ENCODE measurements at regions not wholly inside any gene's neighbourhood (a gene's known extent, or its start where the extent isn't known, plus 50 kb on each side); places are given as distances from the start of the nearest gene placed in this dataset.

DNA sequence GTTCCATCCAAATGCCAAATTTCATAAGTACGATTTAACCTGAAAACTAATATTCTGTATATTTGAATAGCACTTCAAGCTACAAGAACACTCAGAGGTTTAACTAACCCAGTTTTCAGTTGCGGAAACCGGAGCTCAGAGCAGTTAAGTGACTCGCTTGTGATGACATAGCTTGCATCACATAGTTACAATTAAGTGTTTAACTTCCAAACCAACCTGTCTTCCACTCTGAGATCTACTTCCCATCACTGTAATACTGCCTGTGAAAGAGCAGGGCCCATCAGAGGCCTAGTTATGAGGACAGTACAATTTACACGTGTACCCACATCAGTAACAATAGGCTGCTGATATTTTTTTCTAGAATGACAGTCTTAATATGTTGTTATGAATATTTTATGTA lies 120.3 kb downstream of the MAD2L1 start:
- no peaks in the 10 kb centered on the region for H3K9me3 ChIP-seq
- 61 to 66% methylated on average over 5 of the region's 5 CpGs for WGBS, 2 donors
- no peak for TF ChIP-seq POLR2A (IDR thresholded peaks at IDR 0.05)
- TF ChIP-seq, protein P1, sequence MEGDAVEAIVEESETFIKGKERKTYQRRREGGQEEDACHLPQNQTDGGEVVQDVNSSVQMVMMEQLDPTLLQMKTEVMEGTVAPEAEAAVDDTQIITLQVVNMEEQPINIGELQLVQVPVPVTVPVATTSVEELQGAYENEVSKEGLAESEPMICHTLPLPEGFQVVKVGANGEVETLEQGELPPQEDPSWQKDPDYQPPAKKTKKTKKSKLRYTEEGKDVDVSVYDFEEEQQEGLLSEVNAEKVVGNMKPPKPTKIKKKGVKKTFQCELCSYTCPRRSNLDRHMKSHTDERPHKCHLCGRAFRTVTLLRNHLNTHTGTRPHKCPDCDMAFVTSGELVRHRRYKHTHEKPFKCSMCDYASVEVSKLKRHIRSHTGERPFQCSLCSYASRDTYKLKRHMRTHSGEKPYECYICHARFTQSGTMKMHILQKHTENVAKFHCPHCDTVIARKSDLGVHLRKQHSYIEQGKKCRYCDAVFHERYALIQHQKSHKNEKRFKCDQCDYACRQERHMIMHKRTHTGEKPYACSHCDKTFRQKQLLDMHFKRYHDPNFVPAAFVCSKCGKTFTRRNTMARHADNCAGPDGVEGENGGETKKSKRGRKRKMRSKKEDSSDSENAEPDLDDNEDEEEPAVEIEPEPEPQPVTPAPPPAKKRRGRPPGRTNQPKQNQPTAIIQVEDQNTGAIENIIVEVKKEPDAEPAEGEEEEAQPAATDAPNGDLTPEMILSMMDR (IDR thresholded peaks at IDR 0.05) = no peak
- no peaks in the 10 kb centered on the region for H3K27me3 ChIP-seq
- intact Hi-C loops (cut with DNase I) = no loop called here
- no peaks in the 10 kb centered on the region for H3K4me1 ChIP-seq
- H3K36me3 ChIP-seq = no peaks in the 10 kb centered on the region
- no peak overlapping the region for H3K27ac ChIP-seq
- DNase-seq = no peak
- H3K4me3 ChIP-seq = no peak overlapping the region

DNA sequence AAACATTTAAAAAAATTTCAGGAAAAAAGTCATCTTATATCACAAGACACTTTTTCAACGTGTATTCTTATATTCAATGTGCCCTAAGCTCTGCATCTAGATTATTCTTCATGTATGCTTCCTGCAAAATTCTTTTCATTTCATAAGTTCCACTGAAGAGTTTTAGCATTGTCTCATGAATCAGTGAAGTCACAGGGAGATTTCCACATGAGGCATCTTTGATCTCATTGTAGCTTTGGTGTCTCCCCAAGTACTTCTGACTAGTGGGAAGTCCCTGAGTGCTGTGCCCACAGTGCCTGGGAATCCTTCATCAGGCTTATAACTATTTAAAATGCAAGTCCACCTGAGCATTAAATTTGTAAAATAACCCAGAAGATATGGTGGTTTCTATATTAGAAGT lies 123.8 kb downstream of the MAD2L1 start:
- TF ChIP-seq, protein P1 (IDR thresholded peaks at IDR 0.05) = no peak
- TF ChIP-seq POLR2A (IDR thresholded peaks at IDR 0.05) = no peak
- no peaks in the 10 kb centered on the region for H3K27me3 ChIP-seq
- WGBS, 2 donors = 47 to 66% methylated on average over 1 of the region's 1 CpG
- no peaks in the 10 kb centered on the region for H3K9me3 ChIP-seq
- DNase-seq = no peak
- intact Hi-C loops (cut with DNase I) = no loop called here
- H3K27ac ChIP-seq = no peak overlapping the region
- H3K36me3 ChIP-seq = no peaks in the 10 kb centered on the region
- no peaks in the 10 kb centered on the region for H3K4me1 ChIP-seq
- no peak overlapping the region for H3K4me3 ChIP-seq

DNA sequence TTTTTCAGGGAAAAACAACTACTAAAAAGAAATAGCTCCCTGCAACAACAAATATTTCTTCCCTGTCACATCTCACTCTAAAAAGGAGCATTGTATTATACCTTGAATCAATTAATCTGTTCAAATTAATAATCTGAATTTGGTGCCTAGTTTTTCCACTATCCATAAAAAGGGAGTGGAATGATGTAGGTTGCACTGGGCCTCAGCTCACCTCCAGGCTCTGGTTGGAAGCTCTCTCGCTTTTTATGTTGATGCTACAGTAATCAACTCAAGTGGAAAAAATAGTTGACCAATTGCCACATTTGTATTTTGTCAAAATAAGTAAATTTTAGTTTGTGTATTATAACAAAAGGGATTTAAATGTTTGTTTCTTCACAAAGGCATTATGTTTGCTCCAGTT lies 126.1 kb downstream of the MAD2L1 start:
- no peaks in the 10 kb centered on the region for H3K36me3 ChIP-seq
- intact Hi-C loops (cut with DNase I) = no loop called here
- H3K4me1 ChIP-seq = no peaks in the 10 kb centered on the region
- no peaks in the 10 kb centered on the region for H3K9me3 ChIP-seq
- 65 to 93% methylated on average over 1 of the region's 1 CpG for WGBS, 2 donors
- H3K27me3 ChIP-seq = no peaks in the 10 kb centered on the region
- no peak overlapping the region for H3K27ac ChIP-seq
- H3K4me3 ChIP-seq = no peak overlapping the region
- no peak for DNase-seq
- no peak for TF ChIP-seq POLR2A (IDR thresholded peaks at IDR 0.05)
- TF ChIP-seq, protein P1 (IDR thresholded peaks at IDR 0.05) = no peak

DNA sequence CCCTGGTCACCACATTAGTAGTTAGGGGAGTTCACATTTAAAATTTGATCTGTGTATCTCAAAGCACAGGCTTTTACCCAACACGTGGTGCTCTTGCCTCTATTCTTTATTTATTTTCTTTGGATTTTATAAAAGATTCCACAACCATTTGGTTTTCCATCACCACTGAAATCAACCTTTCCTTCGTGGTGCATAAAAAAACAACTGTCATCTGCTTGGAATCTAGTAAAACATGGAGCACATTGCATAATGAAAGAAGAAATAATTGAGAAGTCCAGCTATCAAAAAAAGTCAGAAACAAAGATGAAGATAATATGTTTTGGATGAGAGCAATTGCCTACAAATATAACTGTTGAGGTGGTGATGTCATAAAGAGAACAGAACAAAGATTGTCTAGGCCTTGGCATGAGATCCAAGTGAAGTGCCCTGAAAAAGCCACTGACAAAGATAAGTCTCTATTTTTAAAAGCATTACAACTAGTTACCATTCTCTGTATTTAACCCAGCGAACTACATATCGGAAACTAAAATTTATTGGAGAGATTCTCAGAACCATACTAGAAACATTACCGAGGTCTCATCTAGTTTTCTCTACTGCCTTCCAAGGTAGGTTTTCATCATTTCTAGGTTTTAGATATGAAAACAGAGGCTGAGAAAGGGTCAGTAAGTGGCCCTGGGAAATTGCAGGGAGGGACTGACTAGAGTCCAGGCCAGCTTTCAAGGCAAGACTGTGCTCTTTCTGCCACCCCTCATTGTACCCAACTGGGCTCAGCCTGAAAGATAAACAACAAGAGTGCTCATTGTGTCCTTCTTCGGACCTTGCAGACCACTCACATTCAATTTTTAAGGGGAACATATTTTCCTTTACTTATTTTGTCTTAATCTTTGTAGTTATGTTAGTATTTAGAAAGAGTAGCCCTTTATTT lies 127.3 kb downstream of the MAD2L1 start:
- no peak for DNase-seq
- no peaks in the 10 kb centered on the region for H3K36me3 ChIP-seq
- H3K4me3 ChIP-seq = no peak overlapping the region
- no peak overlapping the region for H3K27ac ChIP-seq
- no peaks in the 10 kb centered on the region for H3K27me3 ChIP-seq
- WGBS, 2 donors = 62 to 65% methylated on average over 6 of the region's 6 CpGs
- no peaks in the 10 kb centered on the region for H3K4me1 ChIP-seq
- no peaks in the 10 kb centered on the region for H3K9me3 ChIP-seq
- TF ChIP-seq, protein P1 (IDR thresholded peaks at IDR 0.05) = no peak
- TF ChIP-seq POLR2A (IDR thresholded peaks at IDR 0.05) = no peak
- intact Hi-C loops (cut with DNase I) = no loop called here

DNA sequence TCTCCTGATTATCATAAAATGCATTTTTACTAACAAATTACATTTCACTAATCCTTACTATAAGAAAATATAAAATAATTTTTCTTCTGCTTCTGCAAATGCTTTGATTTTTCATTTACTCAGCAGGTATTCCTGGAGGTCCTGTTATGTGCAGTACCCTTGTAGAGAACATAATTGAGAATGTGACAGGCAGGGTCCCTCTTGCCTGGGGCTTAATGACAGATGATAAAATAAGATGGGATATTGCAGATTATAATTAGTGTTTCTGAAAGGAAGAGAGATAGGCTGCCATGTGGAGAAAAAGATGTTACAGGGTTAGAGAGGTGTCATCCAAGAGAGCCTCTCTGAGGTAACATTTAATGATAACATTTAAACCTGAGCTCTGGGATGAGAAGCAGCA lies 128.9 kb downstream of the MAD2L1 start:
- H3K9me3 ChIP-seq = no peaks in the 10 kb centered on the region
- no peaks in the 10 kb centered on the region for H3K4me1 ChIP-seq
- H3K4me3 ChIP-seq = no peak overlapping the region
- no peak for DNase-seq
- no peak overlapping the region for H3K27ac ChIP-seq
- no peaks in the 10 kb centered on the region for H3K27me3 ChIP-seq
- intact Hi-C loops (cut with DNase I) = no loop called here
- TF ChIP-seq, protein P1 (IDR thresholded peaks at IDR 0.05) = no peak
- no peak for TF ChIP-seq POLR2A (IDR thresholded peaks at IDR 0.05)
- H3K36me3 ChIP-seq = no peaks in the 10 kb centered on the region
